DOHH2 (cell line): ENCODE measurements at regions not wholly inside any gene's neighbourhood (a gene's known extent, or its start where the extent isn't known, plus 50 kb on each side); places are given as distances from the start of the nearest gene placed in this dataset.

Experiments
- H3F3A ChIP-seq: fragments of 200-600 bp; sonication (generic), shearing (Covaris generic); 2 replicates; pipeline ENCODE4 v1.6.0; 2016; ENCODE audit warnings: antibody characterized with exemption, mild to moderate bottlenecking; ENCODE audit not compliant: control insufficient read depth, insufficient read depth
- H3K27ac ChIP-seq: fragments of 200-600 bp; sonication (generic); 2 replicates; pipeline ENCODE4 v1.5.1; 2014; ENCODE audit warnings: low read depth, mild to moderate bottlenecking, low read length, moderate library complexity
- H3K27me3 ChIP-seq: fragments of 200-600 bp; sonication (generic); 2 replicates; pipeline ENCODE4 v1.6.1; 2014; ENCODE audit warnings: mild to moderate bottlenecking, low read length, mixed read lengths; ENCODE audit not compliant: control insufficient read depth
- H3K36me3 ChIP-seq: fragments of 200-600 bp; sonication (generic); 2 replicates; pipeline ENCODE4 v1.6.1; 2014; ENCODE audit warnings: mild to moderate bottlenecking, low read length, moderate library complexity, mixed read lengths; ENCODE audit not compliant: control insufficient read depth
- H3K4me1 ChIP-seq: fragments of 200-600 bp; sonication (generic); 2 replicates; pipeline ENCODE4 v1.6.1; 2014; ENCODE audit warnings: mild to moderate bottlenecking, low read length, mixed read lengths; ENCODE audit not compliant: control insufficient read depth
- H3K4me2 ChIP-seq: fragments of 200-600 bp; sonication (generic); 2 replicates; pipeline ENCODE4 v1.6.0; 2014; ENCODE audit warnings: mild to moderate bottlenecking, low read length, moderate library complexity
- H3K4me3 ChIP-seq: fragments of 200-600 bp; sonication (generic); 2 replicates; pipeline ENCODE4 v1.5.1; 2014; ENCODE audit warnings: mild to moderate bottlenecking, low read length, mixed read lengths
- H3K79me2 ChIP-seq: fragments of 200-600 bp; sonication (generic); 2 replicates; pipeline ENCODE4 v1.6.1; 2014; ENCODE audit warnings: mild to moderate bottlenecking, low read length, mixed read lengths; ENCODE audit not compliant: control insufficient read depth
- H3K9me2 ChIP-seq: fragments of 200-600 bp; sonication (generic); replicated peaks from 2 replicates; pipeline ENCODE4 v1.6.1; 2014; ENCODE audit warnings: mild to moderate bottlenecking, low read length, mixed read lengths; ENCODE audit not compliant: control insufficient read depth
- H3K9me3 ChIP-seq: fragments of 200-600 bp; sonication (generic); 2 replicates; pipeline ENCODE4 v1.6.1; 2014; ENCODE audit warnings: antibody characterized with exemption, low read length, mixed read lengths; ENCODE audit not compliant: control insufficient read depth, insufficient read depth
- H4K20me1 ChIP-seq: fragments of 200-600 bp; sonication (generic); 2 replicates; pipeline ENCODE4 v1.6.0; 2014; ENCODE audit warnings: low read depth, mild to moderate bottlenecking, antibody characterized with exemption, low read length, moderate library complexity; ENCODE audit not compliant: control insufficient read depth, insufficient read depth
- CTCF ChIP-seq: fragments of 200-600 bp; sonication (generic); IDR thresholded peaks from one replicate; pipeline ENCODE4 v1.5.1; 2014; ENCODE audit warnings: antibody characterized with exemption, mild to moderate bottlenecking, low read depth, low read length; ENCODE audit not compliant: poor library complexity, severe bottlenecking
- EZH2phosphoT487 ChIP-seq: fragments of 200-600 bp; sonication (generic); IDR thresholded peaks from 2 replicates; pipeline ENCODE4 v1.6.1; 2017; ENCODE audit warnings: borderline replicate concordance, mild to moderate bottlenecking, antibody characterized with exemption, low read length, moderate library complexity, mixed read lengths

GRCh38 chr7:24229481-24230226 is 54.3 kb upstream of the NPY start:
- Histone ChIP-seq H4K20me1 (no peaks in the 10 kb centered on the region), H3F3A (no peaks in the 10 kb centered on the region), H3K9me3 (no peaks in the 10 kb centered on the region), H3K9me2 (no peaks in the 10 kb centered on the region), H3K36me3 (no peaks in the 10 kb centered on the region), H3K4me3 (no peak overlapping the region), H3K4me2 (no peak overlapping the region), H3K4me1 (peaks cover 8% of the 10 kb centered on the region), H3K27ac (no peak overlapping the region), H3K79me2 (no peaks in the 10 kb centered on the region), H3K27me3 (no peaks in the 10 kb centered on the region)
- TF ChIP-seq EZH2phosphoT487 (no peak), CTCF (no peak)

GRCh38 chr7:24231493-24231892 is 52.5 kb upstream of the NPY start:
- H3K27ac ChIP-seq: no peak overlapping the region
- no peaks in the 10 kb centered on the region for H3K9me3 ChIP-seq
- H3K4me1 ChIP-seq: peaks cover 8% of the 10 kb centered on the region
- H3K4me3 ChIP-seq: no peak overlapping the region
- no peaks in the 10 kb centered on the region for H3K79me2 ChIP-seq
- no peaks in the 10 kb centered on the region for H3F3A ChIP-seq
- H3K36me3 ChIP-seq: no peaks in the 10 kb centered on the region
- no peak for TF ChIP-seq EZH2phosphoT487
- TF ChIP-seq CTCF: no peak
- no peaks in the 10 kb centered on the region for H3K27me3 ChIP-seq
- H4K20me1 ChIP-seq: no peaks in the 10 kb centered on the region
- H3K9me2 ChIP-seq: no peaks in the 10 kb centered on the region
- no peak overlapping the region for H3K4me2 ChIP-seq

- TF ChIP-seq EZH2phosphoT487: no peak
- TF ChIP-seq CTCF: no peak
- no peak overlapping the region for H3K27ac ChIP-seq
Measured at GRCh38 chr7:24233386-24233785, 50.6 kb upstream of the NPY start.

More at GRCh38 chr7:24233386-24233785, 50.6 kb upstream of the NPY start:
- Histone ChIP-seq H3K4me1 (no peaks in the 10 kb centered on the region), H3F3A (no peaks in the 10 kb centered on the region), H3K79me2 (no peaks in the 10 kb centered on the region), H3K27me3 (no peaks in the 10 kb centered on the region), H4K20me1 (no peaks in the 10 kb centered on the region), H3K9me2 (no peaks in the 10 kb centered on the region), H3K9me3 (no peaks in the 10 kb centered on the region), H3K36me3 (no peaks in the 10 kb centered on the region), H3K4me2 (no peak overlapping the region), H3K4me3 (no peak overlapping the region)
